ENCODE measurements at regions not wholly inside any gene's neighbourhood (a gene's known extent, or its start where the extent isn't known, plus 50 kb on each side); places are given as distances from the start of the nearest gene placed in this dataset.

DNA sequence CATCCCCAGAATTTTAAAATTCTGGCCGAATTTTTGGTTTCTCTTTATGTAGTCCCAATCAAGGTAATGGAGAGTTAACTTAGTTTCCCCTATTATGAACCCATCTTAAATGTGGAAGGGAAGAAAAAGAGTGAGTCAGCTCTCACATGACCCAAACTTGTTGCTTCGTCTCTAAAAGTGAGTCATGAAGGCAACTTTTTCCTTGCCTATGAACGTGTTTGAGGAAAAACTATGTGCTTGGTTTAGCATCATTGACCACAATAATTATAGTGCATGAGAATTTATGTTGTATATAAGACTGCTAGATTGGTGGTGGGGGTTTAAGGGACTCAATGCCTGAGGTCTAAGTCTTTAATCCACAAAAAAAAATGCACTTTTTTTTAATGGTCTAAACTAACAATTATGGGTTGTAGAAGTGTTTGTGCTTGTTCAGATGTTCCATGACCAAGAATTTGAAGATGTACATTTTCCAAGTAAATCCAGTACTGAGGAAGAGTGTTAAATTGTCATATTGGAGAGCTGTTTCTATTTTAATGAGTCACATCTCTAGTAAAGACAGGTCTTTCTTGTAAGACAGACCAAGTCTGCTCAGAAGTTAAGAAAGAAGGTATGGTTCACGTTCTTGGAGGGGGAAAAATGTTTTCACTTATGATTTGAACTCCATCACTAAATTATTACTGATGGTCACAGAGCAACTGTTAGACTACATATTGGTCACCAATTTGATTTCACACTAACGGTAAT lies 409.9 kb upstream of the MARCKS start:
- no peak for DNase-seq

DNA sequence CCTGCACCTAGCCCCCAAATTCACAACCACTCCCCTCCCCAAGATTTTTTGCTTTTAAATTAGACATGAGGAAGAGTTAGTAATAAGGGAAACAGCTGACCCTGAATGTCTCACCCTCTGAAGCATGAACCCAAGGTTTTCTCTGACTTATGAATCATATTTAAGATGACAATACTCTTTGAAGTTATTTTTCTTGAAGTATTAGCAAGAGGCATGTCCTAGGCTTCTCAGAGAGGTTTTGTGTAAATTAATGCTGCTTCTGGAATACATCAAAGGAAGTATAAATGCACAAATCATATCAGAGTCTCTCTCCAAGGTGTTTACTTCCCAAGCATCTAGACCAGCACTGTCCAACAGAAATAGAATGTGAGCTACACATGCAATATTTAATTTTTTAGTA lies 408.1 kb upstream of the MARCKS start:
- no peak for DNase-seq

DNA sequence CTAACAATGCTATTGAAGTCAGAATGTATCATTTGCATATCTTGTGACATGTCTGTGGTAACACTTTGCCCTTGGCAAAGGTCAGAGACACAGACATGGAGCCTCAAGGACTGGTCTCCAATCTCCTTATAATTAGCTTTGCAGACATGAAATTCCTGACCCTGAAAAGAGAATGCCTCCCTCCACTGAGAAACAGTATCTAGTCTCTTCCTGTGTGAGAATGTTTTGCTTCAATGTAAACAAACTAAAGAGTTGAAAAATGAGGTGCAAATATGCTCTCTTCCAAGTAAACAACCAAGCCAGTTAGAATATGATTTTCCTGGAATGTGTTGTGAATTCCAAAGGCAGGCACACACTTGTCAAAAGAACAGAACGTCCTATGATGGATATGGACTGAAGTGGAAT lies 407.1 kb upstream of the MARCKS start:
- no peak for DNase-seq

DNA sequence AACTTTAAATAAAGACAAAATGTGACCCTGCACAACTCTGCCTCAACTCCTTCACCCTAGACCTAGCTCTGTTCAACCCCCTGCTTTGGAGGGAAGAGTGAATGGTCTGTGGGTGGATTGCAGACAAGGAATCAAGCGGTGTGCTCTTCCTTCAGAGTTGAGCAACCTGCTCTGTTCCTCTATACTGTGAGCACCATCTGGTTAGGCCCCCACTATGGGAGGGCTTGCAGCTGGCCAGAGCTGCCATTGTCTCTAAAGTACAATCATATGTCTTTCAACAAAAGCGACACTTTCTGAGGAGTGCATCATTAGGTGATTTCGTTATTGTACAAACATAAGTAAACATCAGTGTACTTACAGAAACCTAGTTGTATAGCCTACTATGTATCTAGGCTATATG lies 406.1 kb upstream of the MARCKS start:
- DNase-seq, result no peak

DNA sequence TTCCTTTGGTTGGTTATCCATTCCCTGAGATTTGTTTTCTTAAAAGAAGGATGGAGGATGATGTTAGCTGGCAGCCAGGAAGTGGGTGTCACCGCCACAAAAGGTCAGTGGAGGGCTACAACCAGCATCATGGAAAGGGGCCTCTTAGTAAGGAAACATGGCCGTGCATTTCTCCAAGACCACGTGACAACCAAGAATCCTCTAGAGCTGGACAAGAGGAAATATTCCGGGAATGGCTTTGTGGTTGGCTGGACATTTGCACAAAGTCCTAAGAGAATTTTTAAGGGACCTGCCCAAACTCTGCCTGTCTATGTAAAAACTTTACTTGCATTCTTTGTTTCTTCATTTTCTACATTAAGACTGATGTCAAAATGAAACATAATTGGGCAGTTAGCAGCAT lies 399.9 kb upstream of the MARCKS start:
- DNase-seq, result no peak

DNA sequence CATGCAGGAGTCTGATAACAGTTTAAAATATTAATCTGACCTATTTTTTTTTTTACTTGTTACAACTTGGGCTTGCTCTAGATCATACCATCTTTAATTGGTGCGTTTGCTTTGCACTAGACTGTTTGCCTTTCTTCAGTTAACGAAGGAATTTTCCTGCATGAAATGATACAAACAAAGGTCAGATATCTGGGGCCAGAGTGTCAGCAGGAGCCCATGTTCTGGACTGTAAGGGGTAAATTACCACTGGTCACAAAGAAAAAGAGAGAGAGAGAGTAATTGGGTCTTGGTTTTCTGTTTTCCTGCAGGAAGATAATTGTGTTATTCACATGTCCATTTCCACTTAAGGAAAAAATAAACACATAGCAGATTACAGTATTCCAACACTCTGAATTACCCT lies 399.4 kb upstream of the MARCKS start:
- DNase-seq, result no peak

DNA sequence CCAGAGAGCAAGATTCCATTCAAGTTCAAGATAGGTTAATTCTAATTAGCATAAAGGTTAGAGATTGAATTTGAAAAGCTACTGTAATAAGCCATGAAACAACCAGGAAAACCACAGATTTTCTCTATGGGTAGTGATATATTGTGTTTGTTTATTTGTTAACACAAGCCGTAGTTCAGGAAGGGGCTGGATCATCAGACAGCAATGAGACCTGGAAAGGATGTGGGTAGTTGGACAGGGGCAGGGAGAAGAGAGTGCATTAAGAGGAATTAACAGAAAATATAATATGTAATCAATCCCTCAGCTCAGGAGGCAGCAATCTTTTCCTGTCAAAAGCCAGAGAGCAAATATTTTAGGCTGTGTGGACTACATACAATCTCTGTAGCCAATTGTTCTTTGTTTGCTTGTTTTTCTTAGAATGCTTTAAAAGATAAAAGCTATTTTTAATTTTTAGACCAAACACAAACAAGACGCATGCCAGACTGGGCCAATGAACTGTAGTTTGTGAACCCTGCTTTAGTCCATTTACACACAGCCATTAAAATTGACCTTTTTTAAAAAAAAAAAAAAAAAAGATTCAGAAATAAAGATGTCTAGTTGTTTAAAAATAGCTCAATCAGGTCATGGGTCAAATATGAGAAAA lies 398.7 kb upstream of the MARCKS start:
- no peak for DNase-seq

DNA sequence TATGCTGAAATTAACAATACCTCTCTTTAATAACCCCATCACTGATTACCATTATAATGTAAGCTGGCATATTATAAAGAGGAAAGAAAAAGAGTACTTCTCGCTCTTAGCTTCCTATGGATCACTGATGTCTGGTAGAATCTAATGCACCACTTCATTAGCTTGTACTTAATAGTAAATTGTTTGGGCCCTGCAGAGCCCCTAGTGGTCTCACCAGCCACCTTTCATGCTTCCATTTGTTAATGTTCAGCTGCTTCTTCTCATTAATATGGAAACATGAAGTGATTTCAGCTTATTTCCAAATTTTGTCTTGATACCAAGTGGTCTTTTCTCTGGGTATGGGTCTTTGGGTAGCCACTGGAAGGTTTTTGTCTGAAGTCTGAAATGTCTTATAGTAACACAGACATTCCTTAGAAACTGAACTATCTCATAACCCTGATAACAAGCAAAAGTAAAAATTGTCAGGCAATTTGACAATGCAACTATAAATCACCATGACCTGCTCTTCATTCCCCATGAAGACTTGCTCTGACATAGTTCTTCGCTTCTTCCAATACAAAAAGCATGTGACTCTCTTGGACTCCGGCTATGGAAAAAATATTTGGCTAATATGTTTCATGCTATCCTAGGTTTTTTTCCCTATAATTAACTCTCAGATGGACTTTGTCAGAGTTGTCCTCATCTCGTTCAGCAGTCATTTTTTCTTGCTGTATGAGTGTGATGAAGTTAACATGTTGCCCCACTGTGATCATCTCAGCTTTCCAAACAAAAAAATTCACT lies 395.8 kb upstream of the MARCKS start:
- DNase-seq, result no peak

DNA sequence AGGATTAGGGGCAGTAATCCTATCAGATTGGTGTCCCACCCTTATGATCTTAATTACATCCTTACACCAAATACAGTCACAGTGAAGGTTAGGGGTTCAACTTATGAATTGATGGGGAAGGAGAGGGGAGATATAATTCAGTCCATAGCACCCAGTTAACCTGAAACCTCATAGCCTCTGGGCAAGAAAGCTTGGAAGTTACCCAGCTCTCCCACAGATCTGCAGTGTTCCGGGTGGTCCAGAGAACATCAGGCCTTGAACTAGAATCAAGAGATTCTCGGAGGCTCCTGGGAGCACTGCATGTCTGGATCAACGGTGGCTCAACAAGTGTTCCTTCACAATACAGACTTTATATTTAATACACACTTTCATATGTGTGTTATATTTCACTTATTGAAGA lies 392.6 kb upstream of the MARCKS start:
- DNase-seq, result no peak

DNA sequence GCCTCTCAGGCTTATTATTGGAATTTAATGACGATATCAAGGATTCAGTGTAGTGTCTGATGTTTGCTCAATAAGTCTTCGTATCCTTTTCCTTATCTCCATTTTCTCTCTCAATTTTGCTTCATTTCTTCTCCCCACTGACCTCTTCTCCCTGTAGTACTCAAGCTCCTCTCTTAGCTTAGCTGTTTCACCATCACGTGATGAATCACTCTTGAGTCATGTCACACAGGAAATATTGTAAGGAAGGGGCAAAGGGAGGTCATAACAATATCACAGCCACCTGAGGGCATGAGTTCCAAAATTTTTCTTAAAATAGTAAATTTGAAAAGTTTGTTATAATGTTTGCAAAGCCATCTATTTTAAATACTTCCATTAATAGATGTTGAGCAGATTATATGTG lies 392.2 kb upstream of the MARCKS start:
- DNase-seq, result no peak

DNA sequence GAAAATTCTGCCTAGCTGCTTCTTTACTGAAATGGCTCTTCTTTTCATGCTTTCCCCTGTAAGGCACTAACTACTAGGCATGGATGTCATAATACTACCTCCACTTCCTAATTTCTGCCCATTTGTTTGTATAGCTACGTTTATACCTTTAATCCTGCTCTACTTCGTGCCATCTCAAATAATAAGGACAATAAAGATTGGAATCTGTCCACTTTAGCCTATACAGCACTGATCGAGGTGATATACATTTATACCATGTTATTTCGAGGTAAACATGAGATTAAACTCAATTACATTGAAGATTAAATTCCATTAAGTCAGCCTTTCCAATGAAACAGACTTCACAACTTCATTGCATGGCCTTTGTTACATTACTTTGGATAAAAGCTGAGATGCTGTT lies 390.6 kb upstream of the MARCKS start:
- no peak for DNase-seq

DNA sequence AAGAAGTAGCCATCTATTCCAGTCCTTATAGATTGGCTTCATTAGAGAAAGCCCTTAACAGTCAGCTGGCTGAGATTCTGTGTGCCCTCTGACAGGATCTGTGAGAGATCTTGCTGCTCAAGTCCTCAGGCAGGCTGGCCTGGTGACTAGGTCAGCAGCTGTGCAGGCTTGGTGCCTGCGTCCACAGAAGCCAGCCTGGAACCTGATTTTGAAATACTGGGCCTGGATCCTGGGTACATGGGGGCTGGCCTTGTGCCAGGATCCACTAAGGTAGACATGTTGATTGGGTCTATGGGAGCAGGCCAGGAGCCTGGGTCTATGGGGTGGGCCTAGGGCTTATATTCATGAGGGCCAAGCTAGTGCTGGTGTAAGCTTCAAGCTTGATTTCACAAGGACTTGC lies 381.8 kb upstream of the MARCKS start:
- DNase-seq, result no peak

DNA sequence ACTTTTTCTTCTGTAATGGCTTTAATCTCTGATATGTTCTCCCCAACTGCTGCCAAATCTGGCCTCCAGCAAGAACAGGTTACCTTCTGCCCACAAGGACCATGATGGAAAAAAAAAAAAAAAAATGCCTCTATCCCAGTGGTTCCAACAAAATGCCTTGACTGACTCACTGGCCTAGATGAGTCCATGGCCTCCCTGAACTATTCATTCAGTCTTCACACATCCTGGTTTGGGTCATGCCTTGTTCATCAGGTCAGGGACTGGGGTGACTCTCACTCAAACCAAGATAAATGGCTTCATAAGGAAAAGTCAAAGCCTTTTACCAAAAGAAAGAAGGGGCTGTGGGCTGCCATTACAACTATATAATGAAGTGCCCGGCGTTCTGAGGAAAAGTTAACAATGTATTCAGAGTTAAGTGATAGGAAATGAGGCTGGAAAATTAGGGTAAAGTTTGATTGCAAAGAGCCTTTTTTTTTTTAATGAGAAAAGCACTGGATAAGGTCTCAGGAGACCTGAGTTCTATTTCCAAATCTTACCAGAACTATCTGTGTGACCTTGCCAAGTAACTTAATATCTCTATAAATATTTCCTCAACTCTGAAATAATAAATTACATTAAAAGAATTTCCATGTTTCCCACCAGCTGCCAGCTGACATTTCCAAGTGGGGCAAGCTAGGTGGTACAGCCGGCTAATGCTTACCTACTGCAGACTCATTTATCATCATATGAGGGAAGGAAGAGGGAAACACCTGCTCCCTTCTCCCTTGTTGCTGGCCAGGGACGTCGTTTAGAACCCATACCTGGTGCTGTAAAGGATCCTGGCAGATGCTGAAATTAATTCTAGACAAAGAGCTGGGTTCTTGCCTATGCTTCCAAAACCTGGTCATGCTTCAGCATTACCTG lies 380.0 kb upstream of the MARCKS start:
- no peak for DNase-seq

DNA sequence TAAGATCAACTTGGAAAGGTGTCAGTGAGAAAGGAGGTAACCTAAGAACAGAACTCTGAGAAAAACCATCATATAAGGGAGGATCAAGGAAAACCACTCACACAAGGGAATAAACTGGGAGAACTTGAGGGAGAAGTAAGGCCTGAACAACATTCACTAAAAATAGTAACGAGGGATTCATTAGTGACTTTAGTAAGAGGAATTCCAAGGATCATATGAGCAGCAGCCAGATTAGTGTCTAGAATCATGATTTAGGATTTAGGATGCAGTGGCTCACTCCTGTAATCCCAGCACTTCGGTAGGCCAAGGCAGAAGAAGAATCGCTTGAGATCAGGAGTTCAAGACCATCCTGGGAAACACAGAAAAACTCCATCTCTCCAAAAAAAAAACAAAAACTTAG lies 376.5 kb upstream of the MARCKS start:
- no peak for DNase-seq

DNA sequence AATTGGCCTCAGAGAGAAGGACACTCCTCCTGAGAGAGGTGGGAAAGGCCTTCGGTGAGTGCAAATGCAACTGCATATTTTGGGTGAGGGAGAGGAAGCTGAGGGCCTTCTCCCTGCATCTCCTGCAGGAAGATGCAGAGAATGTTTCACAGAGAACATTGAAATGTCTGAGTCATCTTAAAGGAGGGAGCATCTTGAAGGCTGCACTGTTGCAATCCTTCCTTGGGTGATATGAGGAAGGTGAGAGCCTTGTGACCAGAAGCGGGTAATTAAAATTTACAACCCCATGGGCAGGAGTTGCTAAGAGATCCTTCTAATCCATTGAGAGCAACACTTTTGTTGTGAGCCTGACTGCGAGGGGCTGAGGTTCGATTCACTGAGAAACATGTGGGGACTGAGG lies 375.7 kb upstream of the MARCKS start:
- DNase-seq, result no peak

DNA sequence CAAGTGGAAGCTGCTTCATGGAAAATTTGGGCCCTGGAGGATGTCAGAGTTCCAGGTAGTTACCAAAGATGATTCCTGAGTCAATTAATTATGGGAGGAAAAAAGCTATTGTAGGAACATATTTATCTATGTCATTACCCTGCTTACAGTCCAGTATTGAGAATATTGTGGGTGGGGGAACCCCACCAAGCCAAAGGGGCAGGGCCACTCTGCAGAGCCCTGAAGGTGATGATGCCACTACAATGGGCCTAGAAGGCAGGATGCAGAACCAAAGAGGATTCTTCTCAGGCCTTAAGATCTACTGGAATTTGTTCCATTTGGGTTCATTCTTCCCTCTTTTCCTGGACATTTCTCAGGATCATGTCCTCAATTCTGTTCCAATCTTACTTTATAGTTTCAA lies 375.2 kb upstream of the MARCKS start:
- DNase-seq, result no peak

DNA sequence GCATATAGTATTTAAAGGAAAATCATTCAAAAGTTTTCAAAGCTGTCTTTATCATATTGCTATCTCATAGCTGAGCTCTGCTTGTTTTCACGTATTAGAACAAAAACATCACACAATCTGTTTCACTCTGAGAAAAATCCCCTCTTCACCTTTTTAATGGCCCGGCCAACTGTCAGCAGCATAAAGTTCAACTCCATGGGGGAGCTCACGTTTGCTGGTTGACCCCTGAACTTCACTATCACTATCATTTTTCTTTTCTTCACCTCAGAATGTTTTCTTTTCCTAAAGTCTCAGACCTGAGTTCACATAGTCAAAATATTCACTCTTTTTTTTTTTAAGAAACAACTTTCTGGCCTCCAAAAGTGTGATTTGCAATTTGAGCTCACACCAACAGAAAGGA lies 374.4 kb upstream of the MARCKS start:
- DNase-seq, result no peak

DNA sequence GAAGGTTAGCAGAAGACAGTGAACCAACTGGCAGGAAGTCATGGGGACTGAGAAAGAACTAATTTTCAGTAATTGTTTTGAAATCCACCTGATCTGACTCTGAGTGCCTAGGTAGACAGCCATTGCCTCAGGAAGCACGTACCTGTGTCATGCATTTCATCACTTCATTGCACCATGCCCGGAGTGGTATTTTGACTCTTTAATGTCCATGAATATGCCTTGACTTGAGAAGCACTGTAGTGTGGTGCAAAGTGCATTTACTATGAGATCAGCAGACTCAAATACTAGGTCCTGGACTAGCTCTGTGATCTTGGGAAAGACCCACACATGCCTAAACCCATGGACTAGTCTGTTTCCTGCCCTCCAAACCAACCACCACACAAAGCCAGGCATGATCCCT lies 370.9 kb upstream of the MARCKS start:
- DNase-seq, result no peak

DNA sequence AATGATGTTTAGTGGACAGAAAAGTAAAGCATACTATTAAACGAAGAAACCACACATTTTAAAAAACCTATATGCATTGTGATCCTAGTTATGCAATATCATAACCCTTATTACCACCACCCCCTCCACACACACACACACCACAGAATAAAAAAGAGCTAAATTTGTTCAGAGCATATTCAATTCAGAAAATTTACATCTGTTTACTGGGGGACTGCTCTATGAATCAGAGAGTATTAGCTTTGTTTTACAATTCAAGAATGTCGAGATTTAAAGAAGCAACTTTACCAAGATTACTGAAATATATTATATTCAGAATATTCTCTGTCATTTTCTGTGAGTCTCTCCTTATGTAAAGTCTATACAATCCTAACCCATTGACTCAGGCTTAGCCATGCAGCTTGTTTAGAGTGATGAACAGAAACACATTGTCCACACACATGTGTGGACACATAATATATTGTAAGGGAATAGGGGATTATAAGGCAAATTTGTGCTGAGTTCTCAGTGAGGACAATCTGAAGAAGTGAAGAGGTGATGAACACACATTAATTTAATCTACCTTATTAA lies 369.6 kb upstream of the MARCKS start:
- DNase-seq, result no peak

DNA sequence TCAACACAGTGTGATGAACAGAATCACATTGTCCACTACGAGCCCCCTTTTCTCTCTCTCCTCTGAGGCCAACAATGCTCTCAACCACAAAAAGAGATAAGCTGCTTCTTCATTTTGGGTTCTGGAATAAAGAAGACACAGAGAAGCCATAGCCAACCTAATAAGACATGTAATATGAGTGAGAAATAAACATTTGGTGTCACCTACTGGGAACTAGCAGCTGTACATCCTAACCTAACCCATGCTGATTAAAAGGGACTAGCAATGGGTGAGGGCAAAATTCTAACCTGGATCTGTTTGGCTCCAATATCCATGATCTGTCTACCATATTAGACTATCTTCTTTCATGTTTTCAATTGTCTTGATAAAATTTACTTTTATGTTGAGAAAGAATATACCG lies 369.1 kb upstream of the MARCKS start:
- DNase-seq, result no peak

DNA sequence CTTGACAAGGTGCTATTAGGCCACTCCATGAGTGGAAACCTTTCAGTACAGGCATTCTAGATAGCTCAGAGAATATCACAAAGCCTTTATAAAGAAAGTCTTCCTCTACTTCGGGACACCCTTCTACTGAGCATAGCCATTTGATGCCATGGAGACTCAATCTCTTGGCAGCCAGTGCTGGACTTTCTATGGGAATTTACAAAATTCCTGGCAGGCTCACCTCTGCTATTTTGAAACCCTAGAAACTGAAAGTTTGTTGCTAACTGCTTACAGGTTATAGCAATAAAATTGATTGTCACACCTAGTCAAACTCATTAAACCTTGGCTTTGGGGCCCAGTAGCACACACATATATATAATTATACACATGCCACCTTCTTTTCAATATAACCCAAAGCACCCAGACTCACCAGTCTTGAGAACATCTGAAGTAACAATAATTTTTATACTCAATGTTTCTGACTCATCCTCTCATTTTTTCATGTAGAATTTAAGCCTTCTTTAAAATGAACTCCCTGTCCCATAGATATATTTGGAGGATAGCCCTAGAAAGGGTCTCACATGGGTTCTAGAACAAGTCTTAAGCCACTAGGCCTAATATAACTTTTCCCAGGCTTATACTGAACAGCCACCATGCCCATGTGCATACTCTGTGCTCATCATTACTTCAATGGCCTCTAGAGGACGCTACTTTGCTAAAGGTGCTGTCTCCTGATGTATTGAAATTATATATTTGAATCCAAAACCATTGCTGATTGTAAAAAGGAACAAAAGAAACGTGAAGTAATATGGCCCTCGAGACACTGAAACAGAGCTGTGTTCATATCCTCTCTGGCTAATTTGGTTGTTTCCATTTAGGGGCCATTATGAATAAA lies 368.1 kb upstream of the MARCKS start:
- no peak for DNase-seq

All from activated T-cell treated with anti-CD3 and anti-CD28 coated beads for 4 hours (primary cell).